ENCODE measurements at regions not wholly inside any gene's neighbourhood (a gene's known extent, or its start where the extent isn't known, plus 50 kb on each side); places are given as distances from the start of the nearest gene placed in this dataset.

DNA sequence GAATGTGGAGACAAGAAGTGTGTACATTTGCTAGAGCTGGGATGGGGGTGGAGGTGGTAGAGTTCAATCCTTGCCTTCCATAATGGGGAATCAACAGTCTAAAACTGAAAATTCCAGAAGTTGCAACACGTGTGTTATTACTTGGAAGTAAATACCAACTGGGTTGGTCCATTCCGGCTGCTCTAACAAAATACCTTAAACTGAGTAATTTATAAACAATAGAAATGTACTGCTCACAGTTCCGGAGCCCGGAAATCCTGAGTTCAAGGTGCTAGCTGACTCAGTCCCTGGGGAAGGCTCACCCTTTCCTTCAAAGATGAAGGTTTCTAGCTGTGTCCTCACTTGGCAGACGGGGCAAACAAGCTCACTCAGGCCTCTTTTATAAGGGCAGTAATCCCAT is 59.0 kb downstream of the RIN2 start:
- TF ChIP-seq, protein P1, sequence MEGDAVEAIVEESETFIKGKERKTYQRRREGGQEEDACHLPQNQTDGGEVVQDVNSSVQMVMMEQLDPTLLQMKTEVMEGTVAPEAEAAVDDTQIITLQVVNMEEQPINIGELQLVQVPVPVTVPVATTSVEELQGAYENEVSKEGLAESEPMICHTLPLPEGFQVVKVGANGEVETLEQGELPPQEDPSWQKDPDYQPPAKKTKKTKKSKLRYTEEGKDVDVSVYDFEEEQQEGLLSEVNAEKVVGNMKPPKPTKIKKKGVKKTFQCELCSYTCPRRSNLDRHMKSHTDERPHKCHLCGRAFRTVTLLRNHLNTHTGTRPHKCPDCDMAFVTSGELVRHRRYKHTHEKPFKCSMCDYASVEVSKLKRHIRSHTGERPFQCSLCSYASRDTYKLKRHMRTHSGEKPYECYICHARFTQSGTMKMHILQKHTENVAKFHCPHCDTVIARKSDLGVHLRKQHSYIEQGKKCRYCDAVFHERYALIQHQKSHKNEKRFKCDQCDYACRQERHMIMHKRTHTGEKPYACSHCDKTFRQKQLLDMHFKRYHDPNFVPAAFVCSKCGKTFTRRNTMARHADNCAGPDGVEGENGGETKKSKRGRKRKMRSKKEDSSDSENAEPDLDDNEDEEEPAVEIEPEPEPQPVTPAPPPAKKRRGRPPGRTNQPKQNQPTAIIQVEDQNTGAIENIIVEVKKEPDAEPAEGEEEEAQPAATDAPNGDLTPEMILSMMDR (conservative IDR thresholded peaks at IDR 0.05; ENCODE audit: low read length): no peak
- no peak for TF ChIP-seq EZH2phosphoT487 (IDR thresholded peaks at IDR 0.05; ENCODE audit: borderline replicate concordance, low read depth, low read length)
